GM19452 (cell line): ENCODE measurements at regions not wholly inside any gene's neighbourhood (a gene's known extent, or its start where the extent isn't known, plus 50 kb on each side); places are given as distances from the start of the nearest gene placed in this dataset.
"Not testable (repeated sequence)": the region's sequence is repeated elsewhere in the genome, so short reads cannot be mapped to it uniquely, and the experiment has no call there.

Experiments
- ATAC-seq: cut with Tn5 transposase; IDR thresholded peaks from one replicate; pipeline ENCODE4 v1.9.1; 2021; ENCODE audit not compliant: unreplicated experiment

DNA sequence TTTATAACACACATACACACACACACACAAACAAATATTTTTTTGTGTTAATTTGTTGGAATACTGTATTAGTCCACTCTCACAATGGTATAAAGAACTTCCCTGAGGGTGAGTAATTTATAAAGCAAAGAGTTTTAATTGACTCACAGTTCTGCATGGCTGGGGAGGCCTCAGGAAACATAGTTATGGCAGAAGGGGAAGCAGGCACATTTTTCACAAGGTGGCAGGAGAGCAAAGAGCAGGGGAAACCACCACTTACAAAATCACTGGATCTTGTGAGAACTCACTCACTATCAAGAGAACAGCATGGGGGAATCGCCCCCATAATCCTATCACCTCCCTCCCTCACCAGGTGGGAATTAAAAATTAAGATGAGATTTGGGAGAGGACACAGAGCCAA lies 205.4 kb upstream of the PTPRD start:
- no peak for ATAC-seq

DNA sequence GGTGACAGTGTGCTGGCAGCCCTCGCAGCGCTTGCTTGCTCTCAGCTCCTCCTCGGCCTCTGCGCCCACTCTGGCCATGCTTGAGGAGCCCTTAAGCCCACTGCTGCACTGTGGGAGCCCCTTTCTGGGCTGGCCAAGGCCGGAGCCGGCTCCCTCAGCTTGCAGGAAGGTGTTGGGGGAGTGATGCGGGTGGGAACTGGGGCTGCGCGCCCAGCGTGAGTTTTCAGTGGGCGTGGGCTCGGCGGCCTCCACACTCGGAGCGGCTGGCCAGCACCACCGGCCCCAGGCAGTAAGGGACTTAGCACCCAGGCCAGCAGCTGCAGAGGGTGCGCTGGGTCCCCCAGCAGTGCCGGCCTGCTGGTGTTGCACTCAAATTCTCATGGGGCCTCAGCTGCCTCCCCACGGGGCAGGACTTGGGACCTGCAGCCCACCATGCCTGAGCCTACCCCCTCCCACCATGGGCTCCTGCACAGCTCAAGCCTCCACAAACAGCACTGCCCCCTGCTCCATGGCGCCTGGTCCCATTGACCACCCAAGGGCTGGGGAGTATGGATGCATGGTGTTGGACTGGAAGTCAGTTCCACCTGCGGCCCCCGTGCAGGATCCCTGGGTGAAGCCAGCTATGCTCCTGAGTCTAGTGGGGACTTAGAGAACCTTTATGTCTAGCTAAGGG lies 223.1 kb upstream of the PTPRD start:
- no peak for ATAC-seq

DNA sequence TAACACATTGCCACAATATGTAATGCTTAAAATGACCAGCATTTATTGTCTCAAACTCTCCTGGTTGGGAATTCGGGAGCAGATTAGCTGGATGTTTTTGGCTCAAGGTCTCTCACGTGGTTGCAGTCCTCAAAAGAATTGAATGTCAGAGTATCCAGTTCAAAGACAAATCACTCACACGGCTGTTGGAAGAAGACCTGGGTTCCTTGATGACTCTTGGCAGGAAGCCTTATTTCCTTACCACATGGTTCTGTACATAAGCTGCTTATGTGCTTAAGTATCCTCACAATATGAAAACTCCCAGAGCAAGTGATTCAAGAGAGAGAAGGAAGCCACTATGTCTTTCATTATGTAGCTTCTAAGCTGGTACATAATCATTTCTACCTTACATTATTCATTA lies 230.3 kb upstream of the PTPRD start:
- no peak for ATAC-seq

DNA sequence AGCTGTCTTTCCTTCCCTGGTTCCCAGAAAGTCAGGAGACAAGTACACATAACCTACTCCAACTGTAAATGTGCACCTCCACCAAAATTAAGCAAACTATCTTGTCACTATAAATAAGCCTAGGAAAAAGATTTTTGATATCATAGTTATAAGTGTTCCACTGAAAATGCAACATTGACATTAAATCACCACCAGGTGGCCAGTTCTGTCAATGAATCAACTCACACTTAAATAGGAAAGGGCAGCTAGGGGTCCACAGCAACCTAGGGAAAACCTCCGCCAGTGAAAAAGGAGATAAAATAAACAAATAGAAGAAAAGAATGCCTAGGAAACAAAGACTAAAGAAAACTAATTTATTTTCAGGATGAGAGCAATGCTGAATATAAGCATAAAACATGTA lies 243.0 kb upstream of the PTPRD start:
- no peak for ATAC-seq

DNA sequence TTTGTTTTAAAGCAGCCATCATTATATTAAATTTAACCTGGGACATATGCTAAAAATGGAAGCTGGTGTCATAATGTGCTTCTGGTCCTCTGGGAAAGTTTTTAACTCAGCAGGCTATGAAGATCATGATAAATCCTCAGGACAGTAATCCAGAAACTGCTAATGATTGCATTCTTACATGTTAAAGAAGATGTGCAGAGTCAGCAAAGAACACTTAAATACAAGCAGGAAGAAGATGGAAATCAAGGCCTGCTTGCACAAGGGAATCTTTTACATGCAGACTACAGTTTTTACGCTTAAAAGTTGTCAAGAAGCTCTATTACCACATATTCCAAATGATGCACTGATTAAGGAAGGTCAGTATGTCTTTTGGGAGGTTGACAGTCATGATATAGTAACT lies 246.0 kb upstream of the PTPRD start:
- ATAC-seq = no peak

DNA sequence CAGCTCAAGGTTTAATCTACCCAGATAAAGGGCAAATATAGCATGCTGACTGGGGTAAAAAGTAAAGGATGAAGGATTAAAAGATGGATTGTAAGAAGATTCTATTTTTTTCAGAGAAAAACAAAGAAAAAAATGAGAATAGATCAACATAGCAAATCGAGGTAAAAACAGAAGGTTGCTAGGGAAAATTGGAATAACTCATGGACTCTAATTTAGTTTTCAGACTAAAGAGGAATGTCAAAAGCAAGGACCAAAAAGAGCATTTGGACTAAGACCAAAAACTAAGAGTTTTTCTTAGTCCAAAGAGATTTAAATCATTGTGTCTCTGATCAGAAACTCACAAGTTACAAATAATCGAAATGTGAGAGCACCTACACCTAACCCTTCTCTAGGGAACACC lies 250.7 kb upstream of the PTPRD start:
- ATAC-seq = no peak

DNA sequence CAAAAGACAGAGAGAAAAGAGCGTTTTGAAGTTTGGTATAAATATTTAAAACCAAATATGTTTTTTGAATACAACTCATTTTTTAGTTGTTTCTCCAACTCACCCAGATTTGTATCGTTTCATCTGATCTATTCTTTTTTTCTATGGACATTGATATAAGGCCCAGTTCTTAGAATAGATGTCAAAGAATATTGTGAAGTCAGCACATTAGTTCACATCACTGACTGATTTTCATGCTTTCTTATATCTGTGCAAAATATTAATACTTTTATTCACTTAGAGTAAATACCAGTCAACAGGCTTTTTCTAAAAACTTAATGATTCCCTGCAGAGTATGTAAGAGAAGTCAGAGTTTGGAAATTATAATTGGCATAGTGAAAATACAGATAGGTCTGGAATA lies 254.4 kb upstream of the PTPRD start:
- no peak for ATAC-seq

DNA sequence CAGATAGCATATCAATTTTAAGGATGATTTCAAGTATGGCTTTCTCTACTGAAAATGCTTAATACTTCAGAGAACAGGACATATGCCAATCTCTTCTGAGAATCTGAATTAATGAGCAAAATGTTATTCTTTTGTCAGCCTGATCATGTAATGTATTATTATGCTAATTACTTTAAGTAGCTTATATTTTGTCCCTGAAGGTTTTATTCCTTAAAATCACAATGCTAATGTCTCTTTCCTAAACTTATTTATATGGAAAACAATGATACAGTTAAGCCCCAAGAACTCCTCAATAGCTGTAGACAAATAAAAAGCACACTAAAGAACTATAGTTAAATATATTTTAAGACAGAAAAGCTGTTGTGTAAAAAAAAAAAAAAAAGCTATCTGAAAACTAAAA lies 256.9 kb upstream of the PTPRD start:
- ATAC-seq = no peak

DNA sequence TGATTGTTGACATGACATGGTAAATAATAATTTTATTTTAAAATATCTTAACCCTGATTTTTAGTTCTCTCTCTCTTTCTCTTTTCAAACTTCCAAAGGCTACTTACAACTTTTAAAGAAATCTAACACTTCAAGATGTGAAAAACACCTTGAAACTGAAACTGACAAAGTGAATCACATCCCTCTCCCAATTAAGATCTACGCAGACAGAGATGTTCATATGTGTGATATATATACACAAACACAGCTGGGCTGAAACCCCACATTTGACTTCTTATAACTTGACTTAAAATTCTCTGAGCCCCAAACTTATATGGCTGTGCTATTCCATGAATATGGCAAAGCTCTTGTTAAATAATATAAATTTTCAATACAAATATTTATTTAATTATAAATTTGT lies 261.2 kb upstream of the PTPRD start:
- ATAC-seq = no peak

DNA sequence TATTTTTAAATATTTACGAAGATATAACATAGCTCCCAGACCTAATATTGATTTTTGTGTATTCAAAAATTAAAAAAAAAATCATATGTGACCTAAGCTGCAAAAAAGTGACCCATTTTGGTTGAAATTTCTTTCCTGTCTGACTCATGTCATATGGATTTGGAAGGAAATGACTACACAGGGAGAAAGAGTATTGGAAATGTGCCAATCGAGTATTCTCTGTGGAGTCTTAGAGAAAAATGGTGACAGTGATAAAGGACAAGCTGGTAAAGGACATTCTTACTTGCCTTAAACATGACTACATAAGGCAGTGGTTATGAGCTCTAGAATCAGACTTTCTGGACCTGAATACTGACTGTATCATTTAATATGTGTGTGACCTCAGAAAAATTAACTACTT lies 262.9 kb upstream of the PTPRD start:
- no peak for ATAC-seq

DNA sequence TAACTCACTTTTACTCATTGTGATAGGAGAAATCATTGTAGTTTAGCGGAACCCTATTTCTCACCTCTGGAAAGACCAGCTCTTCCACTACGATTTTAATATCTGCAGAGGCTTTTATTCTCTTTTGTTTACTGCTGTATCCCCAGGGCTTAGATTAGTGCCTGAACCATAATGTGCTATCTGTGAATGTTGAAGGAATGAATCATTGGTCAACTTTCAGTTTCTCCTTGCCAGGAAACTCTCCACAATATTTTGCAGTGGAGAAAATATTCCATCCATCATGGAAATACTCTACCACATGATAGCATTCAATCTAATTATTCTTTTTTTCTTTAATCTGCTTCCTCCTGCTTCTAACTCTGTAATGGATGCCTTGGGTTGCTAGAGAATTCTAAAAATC lies 263.5 kb upstream of the PTPRD start:
- ATAC-seq = no peak

DNA sequence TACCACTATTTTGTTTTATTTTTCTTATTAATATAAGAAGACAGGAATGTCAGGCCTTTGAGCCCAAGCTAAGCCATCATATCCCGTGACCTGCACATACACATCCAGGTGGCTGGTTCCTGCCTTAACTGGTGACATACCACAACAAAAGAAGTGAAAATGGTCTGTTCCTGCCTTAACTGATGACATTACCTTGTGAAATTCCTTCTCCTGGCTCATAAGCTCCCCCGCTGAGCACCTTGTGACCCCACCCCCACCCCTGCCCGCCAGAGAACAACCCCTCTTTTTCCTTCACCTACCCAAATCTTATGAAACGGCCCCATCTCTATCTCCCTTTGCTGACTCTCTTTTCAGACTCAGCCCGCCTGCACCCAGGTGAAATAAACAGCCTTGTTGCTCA lies 277.5 kb upstream of the PTPRD start:
- not testable (repeated sequence) for ATAC-seq

DNA sequence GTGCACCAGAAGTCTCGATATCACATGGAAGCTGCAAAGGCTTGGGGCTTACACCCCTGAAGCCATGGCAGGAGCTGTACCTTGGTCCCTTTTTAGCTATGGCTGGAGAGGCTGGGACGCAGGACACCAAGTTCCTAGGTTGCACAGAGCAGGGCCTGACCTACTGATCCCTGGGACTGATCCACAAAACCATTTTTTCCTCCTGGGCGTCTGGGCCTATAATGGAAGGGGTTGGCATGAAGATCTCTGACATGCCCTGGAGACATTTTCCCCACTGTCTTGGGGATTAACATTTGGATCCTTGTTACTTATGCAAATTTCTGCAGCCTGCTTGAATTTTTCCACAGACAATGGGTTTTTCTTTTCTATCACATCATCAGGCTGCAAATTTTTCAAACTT lies 286.7 kb upstream of the PTPRD start:
- no peak for ATAC-seq

DNA sequence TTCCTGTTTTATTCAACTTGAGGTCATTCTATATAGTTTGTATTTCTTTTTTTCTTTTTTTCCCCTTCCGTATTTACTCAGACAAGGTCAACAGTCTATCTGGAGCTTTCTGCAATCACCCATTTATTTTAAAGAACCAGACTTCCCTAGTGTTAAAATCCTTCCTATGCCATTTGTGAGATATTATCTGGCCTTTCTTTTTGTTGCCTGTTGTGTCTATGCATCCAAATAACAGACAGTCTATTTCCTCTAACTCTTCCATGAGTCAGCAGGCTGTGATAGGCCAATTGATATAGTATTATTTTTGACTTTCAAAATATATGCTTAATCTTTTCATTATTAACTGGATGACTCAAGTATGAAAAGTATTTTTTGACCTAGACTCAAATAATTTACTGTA lies 291.2 kb upstream of the PTPRD start:
- ATAC-seq = no peak

DNA sequence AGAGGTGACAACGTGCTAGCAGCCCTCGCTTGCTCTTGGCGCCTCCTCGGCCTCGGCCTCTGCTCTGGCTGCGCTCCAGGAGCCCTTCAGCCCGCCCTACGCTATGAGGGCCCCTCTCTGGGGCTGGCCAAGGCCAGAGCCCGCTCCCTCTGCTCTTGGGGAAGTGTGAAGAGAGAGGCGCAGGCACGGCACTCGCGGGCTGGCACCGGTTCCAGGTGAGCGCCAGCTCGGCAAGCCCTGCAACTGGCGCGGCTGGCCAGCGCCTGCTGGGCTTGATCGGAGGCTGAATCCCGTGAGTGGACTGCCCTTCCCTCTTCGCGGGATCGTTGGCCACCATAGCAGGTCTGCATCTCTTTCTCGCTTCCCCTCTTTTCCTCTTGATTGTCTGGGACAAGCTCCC lies 298.0 kb upstream of the PTPRD start:
- ATAC-seq = no peak

DNA sequence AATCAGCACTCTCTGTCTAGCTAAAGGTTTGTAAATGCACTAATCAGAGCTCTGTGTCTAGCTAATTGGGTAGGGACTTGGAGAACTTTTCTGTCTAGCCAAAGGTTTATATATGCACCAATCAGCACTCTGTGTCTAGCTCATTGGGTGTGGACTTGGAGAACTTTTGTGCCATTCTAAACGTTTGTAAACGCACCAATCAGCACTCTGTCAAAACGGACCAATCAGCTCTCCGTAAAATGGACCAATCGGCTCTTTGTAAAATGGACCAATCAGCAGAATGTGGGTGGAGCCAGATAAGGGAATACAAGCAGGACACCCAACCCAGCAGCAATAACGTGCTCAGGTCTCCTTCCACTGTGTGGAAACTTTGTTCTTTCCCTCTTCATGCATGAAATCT lies 298.6 kb upstream of the PTPRD start:
- no peak for ATAC-seq

DNA sequence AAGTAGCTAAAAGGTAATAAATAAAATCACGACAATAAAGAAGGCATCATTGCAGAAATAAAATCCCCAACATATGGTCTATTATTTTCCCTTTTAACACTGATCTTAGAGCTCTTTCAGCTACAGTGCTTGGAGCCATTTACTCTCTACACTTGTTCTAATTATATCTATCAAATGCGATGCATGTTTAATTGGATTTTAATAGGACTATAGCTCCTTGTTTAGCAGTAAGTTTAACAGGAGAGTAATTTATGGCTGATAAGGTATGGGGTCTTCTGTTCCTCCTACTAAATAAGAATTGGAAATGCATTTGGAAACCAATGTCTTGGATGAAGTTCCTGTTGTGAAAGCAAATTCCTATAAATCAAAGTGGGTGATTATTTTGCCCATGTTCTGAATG lies 304.2 kb upstream of the PTPRD start:
- ATAC-seq = no peak

DNA sequence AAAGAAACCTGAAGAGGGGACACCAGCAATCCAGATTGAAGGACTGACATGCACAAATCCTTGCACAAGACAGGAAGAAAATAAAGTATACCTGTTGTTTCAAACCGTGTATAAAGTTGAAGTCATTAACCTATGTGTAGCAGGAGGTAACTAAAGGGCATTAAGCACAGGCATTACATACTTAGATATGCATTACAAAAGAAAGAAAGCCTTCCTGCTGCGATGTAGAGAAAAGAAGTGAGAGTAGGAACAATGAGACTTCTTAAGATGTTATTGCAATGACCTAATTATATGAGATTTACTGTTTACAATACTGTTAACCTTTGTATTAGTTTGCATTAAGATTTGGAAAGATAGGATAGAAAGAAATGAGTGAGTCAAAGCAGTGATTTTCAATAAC lies 308.9 kb upstream of the PTPRD start:
- no peak for ATAC-seq

DNA sequence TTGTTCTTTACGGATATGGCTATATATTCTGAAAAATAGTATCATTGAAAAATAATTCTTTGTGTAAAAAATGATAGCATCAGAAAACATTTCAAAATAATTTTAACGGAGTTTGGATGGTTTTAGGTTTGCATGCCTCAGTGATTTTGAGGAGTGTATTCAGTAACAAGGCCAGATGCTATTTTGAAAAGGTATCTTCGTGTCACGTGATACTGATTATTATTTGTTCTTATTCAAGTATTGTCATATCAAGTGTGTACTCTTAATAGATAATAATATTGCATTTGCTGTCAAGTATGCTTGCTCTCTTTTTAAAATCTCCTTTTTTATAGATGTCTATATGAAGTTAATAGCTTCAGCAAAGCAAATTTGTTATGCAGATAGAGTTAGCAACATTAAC lies 313.1 kb upstream of the PTPRD start:
- ATAC-seq = no peak

DNA sequence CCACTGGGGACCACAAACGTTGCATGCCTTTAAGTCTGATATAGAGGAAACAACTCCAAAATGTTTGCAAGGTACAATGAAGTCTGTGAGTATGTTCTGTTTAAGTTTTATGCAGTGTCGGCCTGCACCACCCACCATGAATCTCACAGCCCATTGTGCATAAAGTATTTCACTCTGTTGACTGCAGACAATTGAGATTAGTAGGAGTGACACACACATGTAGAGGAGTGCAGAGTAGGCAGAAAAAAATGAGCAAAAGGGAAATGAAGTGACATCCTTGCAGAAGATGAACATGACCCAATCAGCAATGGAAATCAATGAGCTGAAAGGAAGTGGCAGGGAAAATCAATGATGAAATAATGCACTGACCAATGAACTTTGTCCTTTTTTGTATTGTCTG lies 315.6 kb upstream of the PTPRD start:
- ATAC-seq = no peak

DNA sequence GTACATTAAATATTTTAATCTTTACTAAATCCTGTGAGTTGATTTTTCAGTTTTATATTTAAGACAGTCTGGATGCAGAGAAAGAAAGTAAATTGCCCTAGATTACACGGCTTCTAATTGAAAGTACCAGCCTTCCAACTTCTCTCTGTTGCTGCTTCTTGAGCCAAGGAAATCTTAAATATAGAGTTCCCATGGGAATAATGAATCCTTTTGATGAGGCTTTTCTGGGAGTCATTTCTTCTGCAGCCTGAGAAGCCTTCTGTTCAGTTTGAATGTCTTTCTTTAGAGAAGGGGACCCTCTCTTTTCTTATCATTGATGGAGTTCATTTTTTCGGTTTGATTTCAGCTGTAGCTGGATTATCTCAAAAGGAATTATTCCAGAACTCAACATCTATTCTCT lies 317.3 kb upstream of the PTPRD start:
- ATAC-seq = no peak

DNA sequence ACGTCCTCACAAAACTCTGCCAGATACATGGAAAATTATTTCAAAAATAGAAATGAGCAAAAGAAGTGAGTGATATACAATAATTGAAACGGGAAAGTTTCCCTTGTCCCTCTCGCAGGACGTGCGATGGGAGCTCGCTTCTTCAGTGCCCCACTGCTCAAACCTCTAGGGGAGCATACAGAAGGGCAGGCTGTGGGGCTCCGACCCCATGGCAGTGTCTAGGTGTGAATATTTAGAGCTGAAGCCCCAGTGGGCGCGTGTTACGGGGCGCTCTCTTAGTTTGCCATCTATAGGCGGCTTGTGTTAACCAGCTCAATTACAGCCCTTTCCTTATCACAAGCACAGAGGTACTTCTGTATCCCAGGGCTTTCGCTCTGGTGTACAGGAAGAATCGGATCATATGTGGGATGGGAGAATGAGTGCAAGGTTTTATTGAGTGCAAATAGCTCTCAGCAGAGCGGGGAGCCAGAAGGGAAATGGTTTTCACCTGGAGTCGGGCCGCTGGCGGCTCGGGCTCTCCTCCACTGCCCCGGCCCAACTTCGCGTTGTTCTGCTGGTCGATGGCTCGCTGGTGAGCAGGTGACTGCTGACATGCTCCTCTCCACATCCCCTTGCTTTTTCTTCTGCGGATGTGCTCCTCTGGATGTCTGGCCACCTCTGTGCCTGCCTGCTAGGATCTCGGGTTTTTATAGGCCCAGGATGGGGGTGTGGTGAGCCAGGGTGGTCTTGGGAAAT lies 334.0 kb upstream of the PTPRD start:
- ATAC-seq = no peak

DNA sequence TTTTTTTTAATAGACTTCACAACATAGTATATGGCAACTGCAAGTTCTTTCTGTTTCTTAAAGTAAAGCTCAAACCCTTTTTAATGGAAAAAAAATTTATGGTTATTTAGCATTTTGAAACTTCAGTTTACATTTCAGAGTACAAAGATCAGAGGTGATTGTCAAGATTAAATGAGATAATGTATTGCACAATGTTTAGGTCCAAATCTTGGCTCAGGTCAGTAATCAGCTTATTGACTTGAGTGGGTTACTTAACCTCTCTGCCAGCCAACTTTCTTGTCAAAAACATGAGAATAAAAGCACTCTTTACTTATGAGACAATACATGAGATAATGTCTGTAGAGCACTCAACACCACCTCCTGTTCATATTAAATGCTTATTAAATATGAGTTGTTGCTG lies 345.1 kb upstream of the PTPRD start:
- ATAC-seq = no peak
